ENCODE measurements at regions not wholly inside any gene's neighbourhood (a gene's known extent, or its start where the extent isn't known, plus 50 kb on each side); places are given as distances from the start of the nearest gene placed in this dataset.

GRCh38 chr3:139095803-139096466 is 51.2 kb upstream of the PRR23C start:
- Mint-ChIP-seq H3K36me3 (ENCODE audit: low read depth) (no peaks in the 10 kb centered on the region), H3K4me3 (no peak overlapping the region), H3K27me3 (peaks cover 2% of the 10 kb centered on the region), H3K9me3 (peaks cover 6% of the 10 kb centered on the region), H3K27ac (no peak overlapping the region), H3K4me1 (ENCODE audit: low read depth) (no peaks in the 10 kb centered on the region)
- intact Hi-C loops (cut with micrococcal nuclease), result no loop called here

GRCh38 chr3:139096670-139097069 is 52.0 kb upstream of the PRR23C start:
- H3K4me1 Mint-ChIP-seq (ENCODE audit: low read depth), result no peaks in the 10 kb centered on the region
- no peak overlapping the region for H3K27ac Mint-ChIP-seq
- H3K36me3 Mint-ChIP-seq (ENCODE audit: low read depth), result no peaks in the 10 kb centered on the region
- peaks cover 2% of the 10 kb centered on the region for H3K27me3 Mint-ChIP-seq
- intact Hi-C loops (cut with micrococcal nuclease), result no loop called here
- no peak overlapping the region for H3K4me3 Mint-ChIP-seq
- peaks cover 6% of the 10 kb centered on the region for H3K9me3 Mint-ChIP-seq

- intact Hi-C loops (cut with micrococcal nuclease), result no loop called here
These were observed 53.7 kb upstream of the PRR23C start for GRCh38 chr3:139098391-139098790.

GRCh38 chr3:139099968-139100817 is 55.5 kb upstream of the PRR23C start:
- H3K9me3 Mint-ChIP-seq, result no peaks in the 10 kb centered on the region
- no peak overlapping the region for H3K4me3 Mint-ChIP-seq
- no peaks in the 10 kb centered on the region for H3K36me3 Mint-ChIP-seq (ENCODE audit: low read depth)
- H3K27ac Mint-ChIP-seq, result no peak overlapping the region
- intact Hi-C loops (cut with micrococcal nuclease), result no loop called here
- no peaks in the 10 kb centered on the region for H3K27me3 Mint-ChIP-seq
- H3K4me1 Mint-ChIP-seq (ENCODE audit: low read depth), result no peaks in the 10 kb centered on the region

More at GRCh38 chr3:139098391-139098790, 53.7 kb upstream of the PRR23C start:
- Mint-ChIP-seq H3K27ac (no peak overlapping the region), H3K4me3 (no peak overlapping the region), H3K27me3 (no peaks in the 10 kb centered on the region), H3K36me3 (ENCODE audit: low read depth) (no peaks in the 10 kb centered on the region), H3K4me1 (ENCODE audit: low read depth) (no peaks in the 10 kb centered on the region), H3K9me3 (no peaks in the 10 kb centered on the region)

GRCh38 chr3:139100821-139101220 is 56.1 kb upstream of the PRR23C start:
- Mint-ChIP-seq H3K4me1 (ENCODE audit: low read depth) (no peaks in the 10 kb centered on the region), H3K4me3 (no peak overlapping the region), H3K27ac (no peak overlapping the region), H3K36me3 (ENCODE audit: low read depth) (no peaks in the 10 kb centered on the region), H3K27me3 (no peaks in the 10 kb centered on the region), H3K9me3 (no peaks in the 10 kb centered on the region)
- intact Hi-C loops (cut with micrococcal nuclease), result no loop called here

GRCh38 chr3:139101396-139101795 is 56.7 kb upstream of the PRR23C start:
- H3K4me3 Mint-ChIP-seq, result no peak overlapping the region
- intact Hi-C loops (cut with micrococcal nuclease), result no loop called here
- H3K36me3 Mint-ChIP-seq (ENCODE audit: low read depth), result no peaks in the 10 kb centered on the region
- no peaks in the 10 kb centered on the region for H3K9me3 Mint-ChIP-seq
- no peaks in the 10 kb centered on the region for H3K4me1 Mint-ChIP-seq (ENCODE audit: low read depth)
- no peak overlapping the region for H3K27ac Mint-ChIP-seq
- H3K27me3 Mint-ChIP-seq, result no peaks in the 10 kb centered on the region

GRCh38 chr3:139103484-139103883 is 58.8 kb upstream of the PRR23C start:
- H3K9me3 Mint-ChIP-seq, result no peaks in the 10 kb centered on the region
- no peaks in the 10 kb centered on the region for H3K4me1 Mint-ChIP-seq (ENCODE audit: low read depth)
- no peak overlapping the region for H3K4me3 Mint-ChIP-seq
- intact Hi-C loops (cut with micrococcal nuclease), result no loop called here
- no peaks in the 10 kb centered on the region for H3K27me3 Mint-ChIP-seq
- no peaks in the 10 kb centered on the region for H3K36me3 Mint-ChIP-seq (ENCODE audit: low read depth)
- H3K27ac Mint-ChIP-seq, result no peak overlapping the region

GRCh38 chr3:139104062-139104461 is 59.4 kb upstream of the PRR23C start:
- H3K9me3 Mint-ChIP-seq, result no peaks in the 10 kb centered on the region
- no peaks in the 10 kb centered on the region for H3K27me3 Mint-ChIP-seq
- no peak overlapping the region for H3K27ac Mint-ChIP-seq
- H3K4me1 Mint-ChIP-seq (ENCODE audit: low read depth), result no peaks in the 10 kb centered on the region
- intact Hi-C loops (cut with micrococcal nuclease), result no loop called here
- H3K4me3 Mint-ChIP-seq, result no peak overlapping the region
- H3K36me3 Mint-ChIP-seq (ENCODE audit: low read depth), result no peaks in the 10 kb centered on the region

- intact Hi-C loops (cut with micrococcal nuclease), result no loop called here
- H3K36me3 Mint-ChIP-seq (ENCODE audit: low read depth), result no peaks in the 10 kb centered on the region
- H3K9me3 Mint-ChIP-seq, result no peaks in the 10 kb centered on the region
- H3K27ac Mint-ChIP-seq, result no peak overlapping the region
- no peak overlapping the region for H3K4me3 Mint-ChIP-seq
- no peaks in the 10 kb centered on the region for H3K27me3 Mint-ChIP-seq
- no peaks in the 10 kb centered on the region for H3K4me1 Mint-ChIP-seq (ENCODE audit: low read depth)
These were observed 60.5 kb upstream of the PRR23C start for GRCh38 chr3:139105154-139105702.

- H3K27me3 Mint-ChIP-seq, result no peaks in the 10 kb centered on the region
- no peaks in the 10 kb centered on the region for H3K4me1 Mint-ChIP-seq (ENCODE audit: low read depth)
- H3K27ac Mint-ChIP-seq, result no peak overlapping the region
- no peak overlapping the region for H3K4me3 Mint-ChIP-seq
- H3K36me3 Mint-ChIP-seq (ENCODE audit: low read depth), result no peaks in the 10 kb centered on the region
- intact Hi-C loops (cut with micrococcal nuclease), result no loop called here
- no peaks in the 10 kb centered on the region for H3K9me3 Mint-ChIP-seq
These were observed 61.6 kb upstream of the PRR23C start for GRCh38 chr3:139106013-139106932.

GRCh38 chr3:139107424-139108252 is 62.9 kb upstream of the PRR23C start:
- Mint-ChIP-seq H3K36me3 (ENCODE audit: low read depth) (no peaks in the 10 kb centered on the region), H3K4me3 (no peak overlapping the region), H3K4me1 (ENCODE audit: low read depth) (peaks cover 7% of the 10 kb centered on the region), H3K9me3 (no peaks in the 10 kb centered on the region), H3K27me3 (peaks cover 2% of the 10 kb centered on the region), H3K27ac (no peak overlapping the region)
- intact Hi-C loops (cut with micrococcal nuclease), result no loop called here

- intact Hi-C loops (cut with micrococcal nuclease), result no loop called here
- Mint-ChIP-seq H3K27ac (no peak overlapping the region), H3K4me3 (no peak overlapping the region), H3K9me3 (no peaks in the 10 kb centered on the region), H3K4me1 (ENCODE audit: low read depth) (peaks cover 7% of the 10 kb centered on the region), H3K27me3 (peaks cover 2% of the 10 kb centered on the region), H3K36me3 (ENCODE audit: low read depth) (no peaks in the 10 kb centered on the region)
These were observed 63.7 kb upstream of the PRR23C start for GRCh38 chr3:139108253-139108969.

All from dendritic cell treated with granulocyte-macrophage colony-stimulating factor and Interleukin-4, amounts not matched to agents 40 ng/mL and 50 ng/mL, for 4 days (primary cell).